ENCODE measurements at regions not wholly inside any gene's neighbourhood (a gene's known extent, or its start where the extent isn't known, plus 50 kb on each side); places are given as distances from the start of the nearest gene placed in this dataset.

GRCh38 chr4:54913751-54914526, 211.5 kb downstream of the KDR start:
- DNase-seq = no peak

- no peak for DNase-seq
Observed at GRCh38 chr4:54912155-54912554, 213.2 kb downstream of the KDR start.

GRCh38 chr4:54909961-54910360, 215.4 kb downstream of the KDR start:
- DNase-seq = no peak

GRCh38 chr4:54908763-54909162, 216.6 kb downstream of the KDR start:
- DNase-seq = no peak

GRCh38 chr4:54904953-54905352, 220.4 kb downstream of the KDR start:
- DNase-seq = no peak

DNA sequence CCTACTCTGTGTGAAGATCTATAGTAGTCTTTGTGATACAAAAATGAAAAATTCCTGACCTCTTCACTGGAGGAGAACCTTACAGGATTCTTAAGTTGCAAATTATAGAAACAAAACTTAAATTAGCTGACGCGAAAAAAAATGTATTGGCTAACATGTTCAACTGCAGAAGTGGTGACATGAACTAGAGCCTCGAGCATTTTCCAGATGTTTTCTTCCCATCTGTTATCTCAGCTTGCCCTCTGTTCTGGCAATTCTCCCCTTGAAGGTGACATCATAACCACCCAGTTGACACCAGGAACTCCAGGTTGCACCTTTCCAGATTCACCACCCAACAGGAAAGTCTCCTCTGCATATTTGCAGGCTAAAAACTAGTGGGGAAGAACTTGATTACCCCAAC, 222.4 kb downstream of the KDR start:
- no peak for DNase-seq

- DNase-seq = no peak
Observed at GRCh38 chr4:54902271-54902670, 223.1 kb downstream of the KDR start.

DNA sequence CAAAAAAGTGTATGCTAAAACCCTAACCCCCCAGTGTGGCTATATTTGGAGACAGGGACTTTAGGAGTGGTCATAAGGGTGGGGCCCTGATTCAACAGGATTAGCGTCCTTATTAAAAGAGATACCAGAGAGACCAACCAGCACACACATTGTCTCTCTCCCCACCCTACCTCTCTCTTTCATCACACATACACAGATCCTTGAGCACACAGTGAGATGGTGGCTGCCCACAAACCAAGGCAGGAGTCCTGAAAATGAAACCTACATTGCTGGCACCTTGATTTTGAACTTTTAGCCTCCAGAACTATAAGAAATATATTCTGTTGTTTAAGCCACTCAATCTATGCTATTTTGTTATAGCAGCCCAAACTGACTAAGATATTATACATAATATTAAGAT, 224.2 kb downstream of the KDR start:
- no peak for DNase-seq

DNA sequence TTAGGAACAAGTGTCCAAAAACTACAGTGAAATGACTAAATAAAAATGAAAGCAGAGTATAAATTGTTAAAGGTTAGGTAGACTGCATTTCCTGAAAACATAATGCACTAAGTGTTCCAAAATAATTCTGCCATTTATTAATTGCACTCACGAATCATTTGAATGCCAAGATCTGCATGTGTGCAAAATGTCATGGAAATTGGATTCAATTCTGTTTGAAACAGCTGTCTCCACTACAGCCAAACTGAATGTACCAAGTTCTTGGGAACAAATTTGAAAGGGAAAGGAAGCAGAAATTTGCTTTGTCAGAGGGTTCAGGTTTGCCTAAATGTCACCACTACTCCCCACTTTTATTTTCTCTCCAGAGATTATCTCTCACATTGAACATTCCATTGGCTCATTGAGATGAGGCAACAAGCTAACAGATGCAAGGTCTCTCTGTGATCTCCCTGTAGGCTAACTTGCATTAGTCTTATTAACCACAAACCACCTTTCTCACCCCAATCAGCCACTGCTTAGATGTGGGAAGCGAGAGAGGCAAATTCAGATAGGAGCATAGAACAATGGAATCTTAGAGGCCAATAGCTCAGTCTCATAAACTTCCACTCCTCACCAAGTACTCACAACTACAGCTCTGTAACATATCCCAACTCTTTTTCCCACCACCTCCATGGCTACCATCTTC, 226.6 kb downstream of the KDR start:
- DNase-seq = no peak

GRCh38 chr4:54898056-54898562, 227.3 kb downstream of the KDR start:
- no peak for DNase-seq

DNA sequence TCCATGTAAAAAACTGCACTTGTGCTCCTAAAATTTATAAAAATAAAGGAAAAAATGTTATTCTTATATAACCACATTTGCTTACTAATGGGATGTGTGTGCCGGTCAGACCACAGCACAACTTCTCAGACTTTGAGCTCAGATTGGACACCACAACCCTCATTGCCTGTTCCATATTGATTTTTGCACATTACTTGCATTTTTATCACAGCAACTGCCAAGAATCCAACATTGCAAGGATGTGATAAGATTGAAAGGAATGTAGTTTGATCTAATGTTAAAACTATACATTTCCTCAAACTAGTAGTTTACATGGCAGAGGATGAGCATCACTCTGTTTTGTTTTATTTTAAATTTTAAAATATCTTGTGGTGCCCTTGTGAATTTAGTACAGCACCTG, 227.8 kb downstream of the KDR start:
- no peak for DNase-seq

DNA sequence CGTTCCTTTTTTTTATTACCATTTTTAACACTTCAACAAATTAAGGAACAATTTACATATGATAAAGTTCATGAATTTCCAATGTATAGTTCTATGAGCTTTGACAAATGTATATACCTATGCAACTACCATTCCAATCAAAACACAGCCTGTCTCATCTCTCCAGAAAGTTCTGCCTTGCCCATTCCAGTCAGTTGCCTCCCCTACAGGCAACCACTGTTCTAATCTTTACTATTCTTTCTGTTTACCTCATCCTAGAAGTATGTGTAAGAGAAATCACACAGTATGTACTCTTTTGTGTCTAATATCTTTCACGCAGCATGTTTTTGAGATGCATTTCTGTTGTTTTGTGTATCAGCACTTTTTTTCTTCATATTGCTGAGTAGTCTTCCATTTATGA, 224.9 kb downstream of the KIT start:
- DNase-seq = no peak

GRCh38 chr4:54879576-54879975, 221.8 kb downstream of the KIT start:
- DNase-seq = no peak

GRCh38 chr4:54877006-54877405, 219.2 kb downstream of the KIT start:
- no peak for DNase-seq

- no peak for DNase-seq
Observed at GRCh38 chr4:54872261-54872660, 214.5 kb downstream of the KIT start.

- DNase-seq = no peak
Observed at GRCh38 chr4:54863571-54864255, 206.0 kb downstream of the KIT start.

DNA sequence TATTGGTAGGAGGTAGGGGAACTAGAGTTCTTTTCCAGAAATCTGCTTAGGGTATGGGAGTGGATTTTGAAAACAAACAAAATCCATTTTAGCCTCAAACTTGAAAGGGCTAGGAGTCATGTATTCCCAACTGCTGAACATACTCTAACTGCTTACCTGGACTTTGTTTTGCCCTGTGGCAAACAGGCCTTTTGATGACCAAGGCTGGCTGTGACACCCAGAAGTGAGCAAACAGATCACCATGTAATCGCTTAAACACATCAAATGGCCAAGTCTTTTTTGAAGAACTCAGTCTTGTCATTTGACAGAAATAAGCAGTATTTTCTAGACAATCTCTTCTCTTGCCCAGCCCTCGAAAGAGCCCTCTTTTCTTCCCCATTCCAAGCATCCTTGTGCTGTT, 203.4 kb downstream of the KIT start:
- DNase-seq = no peak

- DNase-seq = no peak
Observed at GRCh38 chr4:54855191-54855854, 197.6 kb downstream of the KIT start.

GRCh38 chr4:54852602-54853001, 194.8 kb downstream of the KIT start:
- DNase-seq = no peak

DNA sequence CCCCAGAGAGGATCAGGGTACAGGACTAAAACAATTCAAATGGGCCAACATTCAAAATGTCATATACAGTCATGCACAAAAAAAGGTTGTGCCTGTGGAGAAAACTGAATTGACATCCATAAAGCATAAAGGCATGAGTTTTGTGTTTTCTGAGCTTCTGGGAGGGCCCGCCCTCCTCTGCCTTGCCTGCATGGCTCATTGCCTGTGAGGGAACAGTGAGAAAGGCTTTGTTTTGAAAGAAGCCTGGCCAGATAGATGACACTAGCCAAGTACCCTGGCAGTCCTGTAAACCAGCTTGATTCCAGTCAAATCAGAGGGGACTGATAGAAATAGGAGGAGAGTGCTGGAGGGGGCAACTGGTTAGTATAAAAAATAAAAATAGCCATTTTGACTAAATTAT, 194.3 kb downstream of the KIT start:
- no peak for DNase-seq

DNA sequence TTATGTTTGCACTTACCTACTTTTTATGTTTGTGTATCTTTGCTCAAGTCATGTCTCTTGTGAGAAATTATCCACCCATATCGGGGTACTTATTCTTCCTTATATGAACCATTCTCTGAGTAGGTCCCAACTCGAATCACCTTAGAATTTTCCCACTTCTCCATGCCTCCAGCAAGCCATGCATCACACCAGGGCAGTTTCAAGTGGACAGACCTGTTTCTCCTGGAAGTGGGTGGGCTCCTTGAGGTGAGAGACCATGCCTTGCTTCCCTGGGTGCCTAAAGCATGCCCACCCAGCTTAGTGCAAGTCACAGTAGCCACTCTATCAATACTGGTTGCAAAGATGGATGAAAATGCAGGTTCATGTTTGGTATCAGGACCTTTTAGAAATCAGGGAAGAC, 187.2 kb downstream of the KIT start:
- DNase-seq = no peak

- DNase-seq = no peak
Observed at GRCh38 chr4:54843946-54844345, 186.2 kb downstream of the KIT start.

DNA sequence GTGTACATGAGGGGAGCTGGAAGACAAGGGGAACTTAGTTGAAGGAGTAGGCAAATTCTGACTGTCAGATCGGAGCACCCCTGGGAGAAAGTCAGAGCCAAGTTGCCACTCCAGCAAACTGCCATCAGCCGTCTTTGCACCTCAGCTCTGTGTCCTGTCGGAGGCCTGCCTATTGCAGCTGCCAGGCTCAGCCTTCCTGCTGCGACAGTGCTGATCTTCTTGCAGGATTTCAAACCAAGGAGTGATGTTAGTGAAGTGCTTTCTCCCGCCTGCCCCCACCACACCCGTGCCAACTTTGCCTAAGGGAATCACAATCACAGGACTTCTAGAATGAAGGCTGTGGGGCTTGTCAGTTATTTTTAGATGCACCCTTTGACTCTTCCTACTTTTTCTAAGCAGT, 185.3 kb downstream of the KIT start:
- no peak for DNase-seq
